ENCODE measurements at regions not wholly inside any gene's neighbourhood (a gene's known extent, or its start where the extent isn't known, plus 50 kb on each side); places are given as distances from the start of the nearest gene placed in this dataset.

DNA sequence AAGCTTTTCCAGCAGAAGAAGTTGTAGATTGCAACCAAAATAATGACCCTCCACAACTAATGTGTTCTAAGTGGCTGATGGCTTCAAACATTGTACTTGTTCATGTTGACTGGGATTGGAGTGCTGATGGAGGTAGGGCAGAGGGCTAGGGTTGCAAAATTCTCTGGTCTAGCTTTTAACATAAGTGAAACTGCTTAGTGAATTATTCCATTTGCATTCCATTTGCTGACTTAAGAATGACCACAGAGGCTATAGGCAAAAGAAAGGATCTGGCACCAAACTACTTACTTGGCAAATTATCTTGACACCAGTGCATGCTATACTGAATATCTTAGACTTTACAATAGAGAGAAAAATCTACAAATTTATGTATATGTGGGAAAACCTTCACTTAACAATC is 287.0 kb downstream of the FGF9 start:
- H3K4me3 ChIP-seq (replicated peaks in 1 of 2; ENCODE audit: low read depth in 2 of 2, low read length in 2 of 2), result no peak overlapping the region
- DNase-seq (ENCODE audit: low read depth in 2 of 2), result no peak
- TF ChIP-seq, protein P1, sequence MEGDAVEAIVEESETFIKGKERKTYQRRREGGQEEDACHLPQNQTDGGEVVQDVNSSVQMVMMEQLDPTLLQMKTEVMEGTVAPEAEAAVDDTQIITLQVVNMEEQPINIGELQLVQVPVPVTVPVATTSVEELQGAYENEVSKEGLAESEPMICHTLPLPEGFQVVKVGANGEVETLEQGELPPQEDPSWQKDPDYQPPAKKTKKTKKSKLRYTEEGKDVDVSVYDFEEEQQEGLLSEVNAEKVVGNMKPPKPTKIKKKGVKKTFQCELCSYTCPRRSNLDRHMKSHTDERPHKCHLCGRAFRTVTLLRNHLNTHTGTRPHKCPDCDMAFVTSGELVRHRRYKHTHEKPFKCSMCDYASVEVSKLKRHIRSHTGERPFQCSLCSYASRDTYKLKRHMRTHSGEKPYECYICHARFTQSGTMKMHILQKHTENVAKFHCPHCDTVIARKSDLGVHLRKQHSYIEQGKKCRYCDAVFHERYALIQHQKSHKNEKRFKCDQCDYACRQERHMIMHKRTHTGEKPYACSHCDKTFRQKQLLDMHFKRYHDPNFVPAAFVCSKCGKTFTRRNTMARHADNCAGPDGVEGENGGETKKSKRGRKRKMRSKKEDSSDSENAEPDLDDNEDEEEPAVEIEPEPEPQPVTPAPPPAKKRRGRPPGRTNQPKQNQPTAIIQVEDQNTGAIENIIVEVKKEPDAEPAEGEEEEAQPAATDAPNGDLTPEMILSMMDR (IDR thresholded peaks at IDR 0.05; ENCODE audit: low read depth, low read length), result no peak

DNA sequence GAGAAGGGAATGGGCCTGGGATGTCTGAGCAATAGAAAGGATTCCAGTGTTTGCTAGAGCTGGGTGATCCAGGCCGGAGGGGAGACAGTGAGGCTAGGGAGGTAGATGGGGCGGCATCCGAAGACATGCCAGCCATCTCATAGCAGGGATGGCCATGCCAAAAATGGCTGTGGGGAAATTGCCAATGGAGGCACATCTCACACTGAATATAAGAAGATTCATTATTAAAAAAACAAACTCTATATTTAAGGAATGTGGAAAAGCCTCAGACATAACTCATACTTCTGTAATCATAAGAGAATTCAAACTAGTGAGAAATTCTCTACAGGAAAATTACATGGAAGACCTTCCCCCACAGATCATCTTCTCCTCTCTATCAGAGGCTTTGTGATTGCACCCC is 289.2 kb downstream of the FGF9 start:
- no peak overlapping the region for H3K4me3 ChIP-seq (replicated peaks in 1 of 2; ENCODE audit: low read depth in 2 of 2, low read length in 2 of 2)
- TF ChIP-seq, protein P1 (IDR thresholded peaks at IDR 0.05; ENCODE audit: low read depth, low read length), result no peak
- no peak for DNase-seq (ENCODE audit: low read depth in 2 of 2)

DNA sequence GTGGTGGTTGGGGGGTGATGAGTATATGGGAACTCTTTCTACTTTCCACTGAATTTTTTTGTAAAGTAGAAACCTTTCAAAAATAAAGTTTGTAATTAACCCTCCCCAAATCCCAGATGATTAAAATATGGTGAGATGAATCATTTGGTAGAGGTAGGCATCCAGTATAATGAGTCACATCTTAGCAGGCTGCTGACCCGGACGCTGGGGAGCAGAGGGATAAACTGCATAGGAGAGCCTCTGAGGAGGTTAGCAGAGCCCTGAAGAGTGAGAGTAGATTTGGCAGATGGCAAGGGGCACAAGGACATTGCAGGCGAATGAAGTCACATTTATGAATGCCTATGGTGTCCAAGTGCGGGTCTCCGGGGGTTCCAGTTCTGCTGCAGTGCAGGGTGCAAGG is 293.8 kb downstream of the FGF9 start:
- no peak for DNase-seq (ENCODE audit: low read depth in 2 of 2)
- TF ChIP-seq, protein P1 (IDR thresholded peaks at IDR 0.05; ENCODE audit: low read depth, low read length), result no peak
- H3K4me3 ChIP-seq (replicated peaks in 1 of 2; ENCODE audit: low read depth in 2 of 2, low read length in 2 of 2), result no peak overlapping the region

DNA sequence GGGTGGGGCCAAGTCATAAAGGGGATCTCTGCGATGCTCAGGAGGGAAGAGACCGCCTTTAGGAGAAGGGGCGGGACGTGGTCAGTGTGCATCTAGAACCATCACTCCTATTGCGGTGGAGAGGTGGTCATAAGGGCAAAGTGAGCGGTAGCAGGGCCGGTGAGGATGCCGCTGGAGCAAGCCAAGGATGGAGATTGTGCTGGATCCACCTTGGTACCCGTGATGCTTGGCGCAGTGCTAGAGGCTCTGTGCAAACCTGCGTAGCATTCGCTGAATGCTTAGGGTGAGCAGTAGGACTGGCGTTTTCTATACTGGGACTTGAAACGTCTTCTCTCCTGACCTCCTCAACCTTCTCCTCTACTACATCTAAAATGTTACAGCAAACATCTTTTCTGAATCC is 294.2 kb downstream of the FGF9 start:
- TF ChIP-seq, protein P1 (IDR thresholded peaks at IDR 0.05; ENCODE audit: low read depth, low read length), result no peak

DNA sequence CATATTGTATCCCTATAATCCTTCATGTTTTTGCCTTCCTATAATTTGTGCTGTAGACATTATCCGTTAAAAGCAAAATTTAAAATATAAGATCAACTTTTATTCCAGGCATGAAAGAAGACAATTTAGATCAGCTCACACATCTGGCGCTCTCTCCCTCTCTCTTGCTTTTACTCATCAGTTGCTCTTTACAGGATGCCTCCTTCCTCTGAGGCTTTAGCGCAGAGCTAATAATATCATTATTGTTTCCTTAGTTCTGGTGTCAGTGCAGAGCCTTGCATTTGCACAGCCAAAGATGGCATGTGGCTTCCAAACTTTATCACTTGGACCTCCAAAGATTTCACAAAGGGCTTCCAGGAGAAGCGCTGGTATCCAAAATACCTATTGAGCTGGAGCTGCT is 295.1 kb downstream of the FGF9 start:
- no peak overlapping the region for H3K4me3 ChIP-seq (replicated peaks in 1 of 2; ENCODE audit: low read depth in 2 of 2, low read length in 2 of 2)
- TF ChIP-seq, protein P1 (IDR thresholded peaks at IDR 0.05; ENCODE audit: low read depth, low read length), result no peak
- no peak for DNase-seq (ENCODE audit: low read depth in 2 of 2)

More for the DNA sequence above, 294.2 kb downstream of the FGF9 start:
- H3K4me3 ChIP-seq (replicated peaks in 1 of 2; ENCODE audit: low read depth in 2 of 2, low read length in 2 of 2), result no peak overlapping the region
- DNase-seq (ENCODE audit: low read depth in 2 of 2), result no peak

DNA sequence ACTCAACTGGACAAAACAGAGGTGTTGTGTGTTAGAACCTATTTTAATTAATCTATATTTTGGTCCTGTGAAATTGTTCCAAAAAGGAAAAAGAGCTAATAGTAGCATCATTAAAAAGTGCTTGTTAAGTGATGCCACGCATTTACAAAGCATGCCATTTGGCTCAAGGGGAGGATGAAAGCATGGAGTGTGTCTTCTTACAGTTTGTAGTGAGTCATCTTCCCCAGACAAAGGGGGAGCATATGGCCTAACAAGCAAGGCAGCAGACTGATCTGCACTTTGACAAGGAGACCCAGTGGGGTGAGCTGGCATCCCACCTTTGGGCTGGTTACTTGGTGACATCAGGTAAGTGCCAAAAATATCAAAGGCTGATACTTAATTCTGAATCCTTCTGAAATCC is 297.0 kb downstream of the FGF9 start:
- TF ChIP-seq, protein P1 (IDR thresholded peaks at IDR 0.05; ENCODE audit: low read depth, low read length), result no peak
- no peak overlapping the region for H3K4me3 ChIP-seq (replicated peaks in 1 of 2; ENCODE audit: low read depth in 2 of 2, low read length in 2 of 2)
- DNase-seq (ENCODE audit: low read depth in 2 of 2), result no peak

DNA sequence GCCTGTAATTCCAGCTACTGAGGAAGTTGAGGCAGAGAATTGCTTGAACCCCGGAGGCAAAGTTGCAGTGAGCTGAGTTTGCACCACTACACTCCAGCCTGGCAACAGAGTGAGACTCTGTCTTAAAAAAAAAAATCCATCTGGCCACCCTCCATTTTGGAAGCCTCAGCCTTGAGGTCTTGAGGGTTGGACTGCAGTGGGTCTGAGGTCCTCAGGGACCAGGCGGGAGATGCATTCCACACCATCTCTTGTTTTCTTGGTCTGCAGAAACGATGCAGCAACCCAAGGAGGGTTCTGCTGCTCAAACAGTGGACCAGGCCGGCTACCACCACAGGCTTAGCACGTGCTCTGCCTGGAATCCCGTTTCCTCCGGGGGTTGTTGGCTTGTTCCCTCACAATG is 299.3 kb downstream of the FGF9 start:
- TF ChIP-seq, protein P1 (IDR thresholded peaks at IDR 0.05; ENCODE audit: low read depth, low read length), result no peak
- no peak for DNase-seq (ENCODE audit: low read depth in 2 of 2)
- H3K4me3 ChIP-seq (replicated peaks in 1 of 2; ENCODE audit: low read depth in 2 of 2, low read length in 2 of 2), result no peak overlapping the region
